ENCODE measurements at regions not wholly inside any gene's neighbourhood (a gene's known extent, or its start where the extent isn't known, plus 50 kb on each side); places are given as distances from the start of the nearest gene placed in this dataset.

DNA sequence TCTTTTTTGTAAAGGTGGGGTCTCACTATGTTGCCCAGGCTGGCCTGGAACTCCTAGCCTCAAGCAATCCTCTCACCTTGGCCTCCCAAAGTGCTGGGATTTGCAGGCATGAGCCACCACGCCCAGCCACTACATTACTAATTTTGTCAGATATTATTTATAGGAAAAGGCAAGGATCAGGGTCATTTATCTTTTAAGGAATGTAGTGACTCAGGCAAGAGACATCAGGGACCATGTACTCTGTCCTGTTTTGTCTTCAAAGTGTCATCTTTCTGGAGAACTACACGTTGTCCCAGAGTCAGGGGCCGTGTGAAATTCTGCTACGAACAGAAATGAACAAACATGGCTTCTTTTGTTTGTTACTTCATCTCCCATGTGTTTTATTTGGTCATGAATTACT is 105.3 kb downstream of the NPTX2 start:
- CTCF ChIA-PET, result no interaction called here
- no peak for DNase-seq
- Mint-ChIP-seq H3K27me3 (ENCODE audit: unreplicated experiment) (peaks cover 33% of the 10 kb centered on the region), H3K4me3 (ENCODE audit: low read depth, unreplicated experiment) (no peak overlapping the region), H3K27ac (ENCODE audit: unreplicated experiment) (no peak overlapping the region), H3K4me1 (ENCODE audit: low read depth, unreplicated experiment) (no peaks in the 10 kb centered on the region), H3K9me3 (ENCODE audit: low read depth, unreplicated experiment) (no peaks in the 10 kb centered on the region), H3K36me3 (ENCODE audit: insufficient read depth, unreplicated experiment) (no peaks in the 10 kb centered on the region)
- no TSS peak for BruUV-seq (replicated peaks)
- no peak for TF ChIP-seq CTCF (IDR thresholded peaks at IDR 0.05; ENCODE audit: unreplicated experiment)
- intact Hi-C loops (cut with micrococcal nuclease; ENCODE audit: unreplicated experiment), result no loop called here

GRCh38 chr7:98724591-98724990 is 107.5 kb downstream of the NPTX2 start:
- H3K27me3 Mint-ChIP-seq (ENCODE audit: unreplicated experiment), result peaks cover 55% of the 10 kb centered on the region
- intact Hi-C loops (cut with micrococcal nuclease; ENCODE audit: unreplicated experiment), result no loop called here
- DNase-seq, result no peak
- H3K9me3 Mint-ChIP-seq (ENCODE audit: low read depth, unreplicated experiment), result no peaks in the 10 kb centered on the region
- no peak overlapping the region for H3K4me3 Mint-ChIP-seq (ENCODE audit: low read depth, unreplicated experiment)
- no TSS peak for BruUV-seq (replicated peaks)
- no peak for TF ChIP-seq CTCF (IDR thresholded peaks at IDR 0.05; ENCODE audit: unreplicated experiment)
- H3K4me1 Mint-ChIP-seq (ENCODE audit: low read depth, unreplicated experiment), result no peaks in the 10 kb centered on the region
- CTCF ChIA-PET, result no interaction called here
- no peak overlapping the region for H3K27ac Mint-ChIP-seq (ENCODE audit: unreplicated experiment)
- no peaks in the 10 kb centered on the region for H3K36me3 Mint-ChIP-seq (ENCODE audit: insufficient read depth, unreplicated experiment)

- H3K27me3 Mint-ChIP-seq (ENCODE audit: unreplicated experiment), result peaks cover 43% of the 10 kb centered on the region
- DNase-seq, result no peak
- H3K36me3 Mint-ChIP-seq (ENCODE audit: insufficient read depth, unreplicated experiment), result no peaks in the 10 kb centered on the region
- TF ChIP-seq CTCF (IDR thresholded peaks at IDR 0.05; ENCODE audit: unreplicated experiment), result no peak
- CTCF ChIA-PET, result no interaction called here
- no peaks in the 10 kb centered on the region for H3K9me3 Mint-ChIP-seq (ENCODE audit: low read depth, unreplicated experiment)
- BruUV-seq (replicated peaks), result no TSS peak
- no peaks in the 10 kb centered on the region for H3K4me1 Mint-ChIP-seq (ENCODE audit: low read depth, unreplicated experiment)
- H3K4me3 Mint-ChIP-seq (ENCODE audit: low read depth, unreplicated experiment), result no peak overlapping the region
- no peak overlapping the region for H3K27ac Mint-ChIP-seq (ENCODE audit: unreplicated experiment)
- intact Hi-C loops (cut with micrococcal nuclease; ENCODE audit: unreplicated experiment), result no loop called here
Observed at GRCh38 chr7:98727146-98727709, 110.1 kb downstream of the NPTX2 start.

- intact Hi-C loops (cut with micrococcal nuclease; ENCODE audit: unreplicated experiment), result no loop called here
- no peaks in the 10 kb centered on the region for H3K9me3 Mint-ChIP-seq (ENCODE audit: low read depth, unreplicated experiment)
- CTCF ChIA-PET, result no interaction called here
- no peak for DNase-seq
- H3K36me3 Mint-ChIP-seq (ENCODE audit: insufficient read depth, unreplicated experiment), result no peaks in the 10 kb centered on the region
- no peak overlapping the region for H3K27ac Mint-ChIP-seq (ENCODE audit: unreplicated experiment)
- H3K27me3 Mint-ChIP-seq (ENCODE audit: unreplicated experiment), result peaks cover 43% of the 10 kb centered on the region
- H3K4me3 Mint-ChIP-seq (ENCODE audit: low read depth, unreplicated experiment), result no peak overlapping the region
- no peak for TF ChIP-seq CTCF (IDR thresholded peaks at IDR 0.05; ENCODE audit: unreplicated experiment)
- no TSS peak for BruUV-seq (replicated peaks)
- no peaks in the 10 kb centered on the region for H3K4me1 Mint-ChIP-seq (ENCODE audit: low read depth, unreplicated experiment)
Observed at GRCh38 chr7:98728555-98728954, 111.5 kb downstream of the NPTX2 start.
